ENCODE measurements at regions not wholly inside any gene's neighbourhood (a gene's known extent, or its start where the extent isn't known, plus 50 kb on each side); places are given as distances from the start of the nearest gene placed in this dataset.

DNA sequence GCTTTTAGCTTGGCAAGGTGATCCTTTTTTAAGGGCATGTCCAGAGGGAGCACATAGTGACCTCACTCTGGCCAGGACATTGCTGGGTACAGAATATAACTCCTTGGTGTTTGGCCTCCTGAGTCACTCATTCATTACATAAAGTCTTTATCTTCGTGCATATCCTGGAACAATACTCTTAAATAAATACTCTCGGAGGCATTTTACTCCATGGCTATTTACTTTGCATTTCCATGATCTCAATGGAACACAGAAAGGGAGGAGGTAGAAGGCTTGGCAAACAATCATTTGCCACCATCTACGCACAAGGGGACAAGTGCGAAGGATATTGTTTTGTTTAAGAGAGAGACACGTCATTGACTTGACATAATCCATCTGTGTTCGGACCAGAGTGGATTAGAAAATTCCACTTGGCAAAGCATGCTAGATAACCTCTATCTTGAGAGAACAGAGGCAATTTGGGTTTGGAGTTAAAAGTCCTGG, 210.0 kb downstream of the IRS2 start:
- TF ChIP-seq, protein P1, sequence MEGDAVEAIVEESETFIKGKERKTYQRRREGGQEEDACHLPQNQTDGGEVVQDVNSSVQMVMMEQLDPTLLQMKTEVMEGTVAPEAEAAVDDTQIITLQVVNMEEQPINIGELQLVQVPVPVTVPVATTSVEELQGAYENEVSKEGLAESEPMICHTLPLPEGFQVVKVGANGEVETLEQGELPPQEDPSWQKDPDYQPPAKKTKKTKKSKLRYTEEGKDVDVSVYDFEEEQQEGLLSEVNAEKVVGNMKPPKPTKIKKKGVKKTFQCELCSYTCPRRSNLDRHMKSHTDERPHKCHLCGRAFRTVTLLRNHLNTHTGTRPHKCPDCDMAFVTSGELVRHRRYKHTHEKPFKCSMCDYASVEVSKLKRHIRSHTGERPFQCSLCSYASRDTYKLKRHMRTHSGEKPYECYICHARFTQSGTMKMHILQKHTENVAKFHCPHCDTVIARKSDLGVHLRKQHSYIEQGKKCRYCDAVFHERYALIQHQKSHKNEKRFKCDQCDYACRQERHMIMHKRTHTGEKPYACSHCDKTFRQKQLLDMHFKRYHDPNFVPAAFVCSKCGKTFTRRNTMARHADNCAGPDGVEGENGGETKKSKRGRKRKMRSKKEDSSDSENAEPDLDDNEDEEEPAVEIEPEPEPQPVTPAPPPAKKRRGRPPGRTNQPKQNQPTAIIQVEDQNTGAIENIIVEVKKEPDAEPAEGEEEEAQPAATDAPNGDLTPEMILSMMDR (IDR thresholded peaks at IDR 0.05): no peak
- TF ChIP-seq POLR2A (IDR thresholded peaks at IDR 0.05): no peak
